ENCODE measurements at regions not wholly inside any gene's neighbourhood (a gene's known extent, or its start where the extent isn't known, plus 50 kb on each side); places are given as distances from the start of the nearest gene placed in this dataset.
A peak's percentile ranks its signal among the peaks of the same experiment; 100 is the strongest.
"Not testable (repeated sequence)": the region's sequence is repeated elsewhere in the genome, so short reads cannot be mapped to it uniquely, and the experiment has no call there.

GRCh38 chr22:10723966-10724365, 4804.0 kb upstream of the OR11H1 start:
- DNase-seq (ENCODE audit: low spot score); H3K4me3 ChIP-seq (ENCODE audit: low read length in 2 of 2); H3K4ac ChIP-seq (ENCODE audit: low read length); H3K14ac ChIP-seq (ENCODE audit: low read length); H3K4me1 ChIP-seq (ENCODE audit: control insufficient read depth in 2 of 2, insufficient read depth in 1 of 2, low read depth in 1 of 2, low read length in 2 of 2); H3K23ac ChIP-seq (ENCODE audit: low read depth, low read length, poor library complexity); H2AFZ ChIP-seq (ENCODE audit: low read length); H2BK5ac ChIP-seq (ENCODE audit: low read length); H2BK120ac ChIP-seq (ENCODE audit: low read depth, low read length); H3K4me2 ChIP-seq (ENCODE audit: insufficient read depth, low read length, poor library complexity, severe bottlenecking); H2AK5ac ChIP-seq (ENCODE audit: low read depth, low read length); H3K27ac ChIP-seq (replicated peaks; ENCODE audit: low read length); H3K18ac ChIP-seq (ENCODE audit: low read length); H4K91ac ChIP-seq (ENCODE audit: low read depth, low read length, poor library complexity); H3K9ac ChIP-seq (ENCODE audit: low read depth, low read length, poor library complexity); H4K8ac ChIP-seq (ENCODE audit: low read depth, low read length); H2BK12ac ChIP-seq (ENCODE audit: low read length); H2BK15ac ChIP-seq (ENCODE audit: low read length); H3K27me3 ChIP-seq (ENCODE audit: control insufficient read depth in 3 of 3, insufficient read depth in 3 of 3, low read depth in 1 of 3, low read length in 3 of 3); H3K36me3 ChIP-seq (replicated peaks in 1 of 2; ENCODE audit: control insufficient read depth in 2 of 2, insufficient read depth in 2 of 2, low read length in 2 of 2); H3K79me1 ChIP-seq (ENCODE audit: low read depth, low read length): not testable (repeated sequence)
- 100% methylated on average over 3 of the region's 8 CpGs; no CpG with 5 or more reads in 1 of the 2 donors for WGBS, 2 donors (ENCODE audit: extremely low coverage in 2 of 2, insufficient read length in 2 of 2, insufficient replicate concordance in 1 of 2)
- peaks cover 0 to 21% of the 10 kb centered on the region in 2 donors for H3K9me3 ChIP-seq (replicated peaks in 1 of 2; ENCODE audit: control insufficient read depth in 2 of 2, insufficient read depth in 1 of 2, low read depth in 1 of 2, low read length in 2 of 2)

GRCh38 chr22:10727393-10727792, 4800.6 kb upstream of the OR11H1 start:
- H3K18ac ChIP-seq (ENCODE audit: low read length) = no peak overlapping the region
- H3K79me1 ChIP-seq (ENCODE audit: low read depth, low read length) = no peaks in the 10 kb centered on the region
- no peak overlapping the region for H3K27ac ChIP-seq (replicated peaks; ENCODE audit: low read length)
- no peak overlapping the region for H2BK12ac ChIP-seq (ENCODE audit: low read length)
- peaks cover 7 to 26% of the 10 kb centered on the region in 2 donors for H3K9me3 ChIP-seq (replicated peaks in 1 of 2; ENCODE audit: control insufficient read depth in 2 of 2, insufficient read depth in 1 of 2, low read depth in 1 of 2, low read length in 2 of 2)
- no peak overlapping the region for H3K23ac ChIP-seq (ENCODE audit: low read depth, low read length, poor library complexity)
- no peak overlapping the region for H4K8ac ChIP-seq (ENCODE audit: low read depth, low read length)
- no peaks in the 10 kb centered on the region for H3K4me1 ChIP-seq (ENCODE audit: control insufficient read depth in 2 of 2, insufficient read depth in 1 of 2, low read depth in 1 of 2, low read length in 2 of 2)
- H2BK15ac ChIP-seq (ENCODE audit: low read length) = no peak overlapping the region
- H3K14ac ChIP-seq (ENCODE audit: low read length) = no peak overlapping the region
- H3K4me2 ChIP-seq (ENCODE audit: insufficient read depth, low read length, poor library complexity, severe bottlenecking) = no peak overlapping the region
- no peak overlapping the region for H2BK5ac ChIP-seq (ENCODE audit: low read length)
- H3K36me3 ChIP-seq (replicated peaks in 1 of 2; ENCODE audit: control insufficient read depth in 2 of 2, insufficient read depth in 2 of 2, low read length in 2 of 2) = no peaks in the 10 kb centered on the region
- H2AK5ac ChIP-seq (ENCODE audit: low read depth, low read length) = no peak overlapping the region
- no peak overlapping the region for H2AFZ ChIP-seq (ENCODE audit: low read length)
- 92 to 100% methylated on average over 1 to 2 of the region's 10 CpGs for WGBS, 2 donors (ENCODE audit: extremely low coverage in 2 of 2, insufficient read length in 2 of 2, insufficient replicate concordance in 1 of 2)
- H3K27me3 ChIP-seq (ENCODE audit: control insufficient read depth in 3 of 3, insufficient read depth in 3 of 3, low read depth in 1 of 3, low read length in 3 of 3) = peaks cover 0 to 2% (median 0%) of the 10 kb centered on the region in 3 experiments
- no peak for DNase-seq (ENCODE audit: low spot score)
- no peak overlapping the region for H4K91ac ChIP-seq (ENCODE audit: low read depth, low read length, poor library complexity)
- no peak overlapping the region for H3K4ac ChIP-seq (ENCODE audit: low read length)
- H2BK120ac ChIP-seq (ENCODE audit: low read depth, low read length) = no peak overlapping the region
- H3K4me3 ChIP-seq (ENCODE audit: low read length in 2 of 2) = no peak overlapping the region
- no peak overlapping the region for H3K9ac ChIP-seq (ENCODE audit: low read depth, low read length, poor library complexity)

GRCh38 chr22:10729979-10730378, 4798.0 kb upstream of the OR11H1 start:
- H2BK120ac ChIP-seq (ENCODE audit: low read depth, low read length); H2AK5ac ChIP-seq (ENCODE audit: low read depth, low read length); H2BK12ac ChIP-seq (ENCODE audit: low read length); H2BK5ac ChIP-seq (ENCODE audit: low read length); H3K36me3 ChIP-seq (replicated peaks in 1 of 2; ENCODE audit: control insufficient read depth in 2 of 2, insufficient read depth in 2 of 2, low read length in 2 of 2); H3K9ac ChIP-seq (ENCODE audit: low read depth, low read length, poor library complexity); H3K79me1 ChIP-seq (ENCODE audit: low read depth, low read length); H3K4me2 ChIP-seq (ENCODE audit: insufficient read depth, low read length, poor library complexity, severe bottlenecking); H4K91ac ChIP-seq (ENCODE audit: low read depth, low read length, poor library complexity); H3K4ac ChIP-seq (ENCODE audit: low read length); H3K23ac ChIP-seq (ENCODE audit: low read depth, low read length, poor library complexity); H3K4me1 ChIP-seq (ENCODE audit: control insufficient read depth in 2 of 2, insufficient read depth in 1 of 2, low read depth in 1 of 2, low read length in 2 of 2); DNase-seq (ENCODE audit: low spot score); H3K18ac ChIP-seq (ENCODE audit: low read length); H2AFZ ChIP-seq (ENCODE audit: low read length); H3K27me3 ChIP-seq (ENCODE audit: control insufficient read depth in 3 of 3, insufficient read depth in 3 of 3, low read depth in 1 of 3, low read length in 3 of 3); H4K8ac ChIP-seq (ENCODE audit: low read depth, low read length); H3K27ac ChIP-seq (replicated peaks; ENCODE audit: low read length); H2BK15ac ChIP-seq (ENCODE audit: low read length); H3K4me3 ChIP-seq (ENCODE audit: low read length in 2 of 2); H3K14ac ChIP-seq (ENCODE audit: low read length): not testable (repeated sequence)
- 79 to 92% methylated on average over 2 of the region's 5 CpGs for WGBS, 2 donors (ENCODE audit: extremely low coverage in 2 of 2, insufficient read length in 2 of 2, insufficient replicate concordance in 1 of 2)
- H3K9me3 ChIP-seq (replicated peaks in 1 of 2; ENCODE audit: control insufficient read depth in 2 of 2, insufficient read depth in 1 of 2, low read depth in 1 of 2, low read length in 2 of 2) = peaks cover 7 to 25% of the 10 kb centered on the region in 2 donors

- H2BK12ac ChIP-seq (ENCODE audit: low read length); H3K27me3 ChIP-seq (ENCODE audit: control insufficient read depth in 3 of 3, insufficient read depth in 3 of 3, low read depth in 1 of 3, low read length in 3 of 3); H3K36me3 ChIP-seq (replicated peaks in 1 of 2; ENCODE audit: control insufficient read depth in 2 of 2, insufficient read depth in 2 of 2, low read length in 2 of 2); H4K91ac ChIP-seq (ENCODE audit: low read depth, low read length, poor library complexity); H3K14ac ChIP-seq (ENCODE audit: low read length); H3K9ac ChIP-seq (ENCODE audit: low read depth, low read length, poor library complexity); H3K23ac ChIP-seq (ENCODE audit: low read depth, low read length, poor library complexity); H2BK5ac ChIP-seq (ENCODE audit: low read length); H2AFZ ChIP-seq (ENCODE audit: low read length); H2BK15ac ChIP-seq (ENCODE audit: low read length); H2AK5ac ChIP-seq (ENCODE audit: low read depth, low read length); H2BK120ac ChIP-seq (ENCODE audit: low read depth, low read length); H3K79me1 ChIP-seq (ENCODE audit: low read depth, low read length); H4K8ac ChIP-seq (ENCODE audit: low read depth, low read length); H3K4me1 ChIP-seq (ENCODE audit: control insufficient read depth in 2 of 2, insufficient read depth in 1 of 2, low read depth in 1 of 2, low read length in 2 of 2); H3K18ac ChIP-seq (ENCODE audit: low read length); DNase-seq (ENCODE audit: low spot score); H3K4ac ChIP-seq (ENCODE audit: low read length); H3K27ac ChIP-seq (replicated peaks; ENCODE audit: low read length); H3K4me2 ChIP-seq (ENCODE audit: insufficient read depth, low read length, poor library complexity, severe bottlenecking): not testable (repeated sequence)
- peaks cover 7 to 25% of the 10 kb centered on the region in 2 donors for H3K9me3 ChIP-seq (replicated peaks in 1 of 2; ENCODE audit: control insufficient read depth in 2 of 2, insufficient read depth in 1 of 2, low read depth in 1 of 2, low read length in 2 of 2)
- WGBS, 2 donors (ENCODE audit: extremely low coverage in 2 of 2, insufficient read length in 2 of 2, insufficient replicate concordance in 1 of 2) = no CpG with 5 or more reads among the region's 4 CpGs
- peak overlapping the region in 1 of 2 donors; percentile 27 for H3K4me3 ChIP-seq (ENCODE audit: low read length in 2 of 2)
Observed at GRCh38 chr22:10730706-10731105, 4797.3 kb upstream of the OR11H1 start.

Measured in neuronal stem cell (in vitro differentiated cells).